ENCODE measurements at regions not wholly inside any gene's neighbourhood (a gene's known extent, or its start where the extent isn't known, plus 50 kb on each side); places are given as distances from the start of the nearest gene placed in this dataset.

- TF ChIP-seq ETS1 (IDR thresholded peaks at IDR 0.05) (no peak), POLR2AphosphoS5 (IDR thresholded peaks at IDR 0.05; ENCODE audit: low read depth) (no peak), CTCF (conservative IDR thresholded peaks at IDR 0.05; ENCODE audit: low read depth in 2 of 2) (no peak), EZH2 (IDR thresholded peaks at IDR 0.05; ENCODE audit: low read depth, unreplicated experiment) (no peak), EZH2phosphoT487 (IDR thresholded peaks at IDR 0.05; ENCODE audit: unreplicated experiment) (no peak), NANOG (IDR thresholded peaks at IDR 0.05; ENCODE audit: borderline replicate concordance) (no peak), ZNF114 (CRISPR knock-in tag; IDR thresholded peaks at IDR 0.05) (no peak), CREB1 (CRISPR knock-in tag; IDR thresholded peaks at IDR 0.05; ENCODE audit: low read depth) (no peak), STAT1 (IDR thresholded peaks at IDR 0.05; ENCODE audit: unreplicated experiment) (no peak), JUNB (IDR thresholded peaks at IDR 0.05; ENCODE audit: unreplicated experiment) (no peak)
- TF ChIP-seq, protein P1, sequence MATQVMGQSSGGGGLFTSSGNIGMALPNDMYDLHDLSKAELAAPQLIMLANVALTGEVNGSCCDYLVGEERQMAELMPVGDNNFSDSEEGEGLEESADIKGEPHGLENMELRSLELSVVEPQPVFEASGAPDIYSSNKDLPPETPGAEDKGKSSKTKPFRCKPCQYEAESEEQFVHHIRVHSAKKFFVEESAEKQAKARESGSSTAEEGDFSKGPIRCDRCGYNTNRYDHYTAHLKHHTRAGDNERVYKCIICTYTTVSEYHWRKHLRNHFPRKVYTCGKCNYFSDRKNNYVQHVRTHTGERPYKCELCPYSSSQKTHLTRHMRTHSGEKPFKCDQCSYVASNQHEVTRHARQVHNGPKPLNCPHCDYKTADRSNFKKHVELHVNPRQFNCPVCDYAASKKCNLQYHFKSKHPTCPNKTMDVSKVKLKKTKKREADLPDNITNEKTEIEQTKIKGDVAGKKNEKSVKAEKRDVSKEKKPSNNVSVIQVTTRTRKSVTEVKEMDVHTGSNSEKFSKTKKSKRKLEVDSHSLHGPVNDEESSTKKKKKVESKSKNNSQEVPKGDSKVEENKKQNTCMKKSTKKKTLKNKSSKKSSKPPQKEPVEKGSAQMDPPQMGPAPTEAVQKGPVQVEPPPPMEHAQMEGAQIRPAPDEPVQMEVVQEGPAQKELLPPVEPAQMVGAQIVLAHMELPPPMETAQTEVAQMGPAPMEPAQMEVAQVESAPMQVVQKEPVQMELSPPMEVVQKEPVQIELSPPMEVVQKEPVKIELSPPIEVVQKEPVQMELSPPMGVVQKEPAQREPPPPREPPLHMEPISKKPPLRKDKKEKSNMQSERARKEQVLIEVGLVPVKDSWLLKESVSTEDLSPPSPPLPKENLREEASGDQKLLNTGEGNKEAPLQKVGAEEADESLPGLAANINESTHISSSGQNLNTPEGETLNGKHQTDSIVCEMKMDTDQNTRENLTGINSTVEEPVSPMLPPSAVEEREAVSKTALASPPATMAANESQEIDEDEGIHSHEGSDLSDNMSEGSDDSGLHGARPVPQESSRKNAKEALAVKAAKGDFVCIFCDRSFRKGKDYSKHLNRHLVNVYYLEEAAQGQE (IDR thresholded peaks at IDR 0.05; ENCODE audit: unreplicated experiment): no peak
- TF ChIP-seq, protein P2, sequence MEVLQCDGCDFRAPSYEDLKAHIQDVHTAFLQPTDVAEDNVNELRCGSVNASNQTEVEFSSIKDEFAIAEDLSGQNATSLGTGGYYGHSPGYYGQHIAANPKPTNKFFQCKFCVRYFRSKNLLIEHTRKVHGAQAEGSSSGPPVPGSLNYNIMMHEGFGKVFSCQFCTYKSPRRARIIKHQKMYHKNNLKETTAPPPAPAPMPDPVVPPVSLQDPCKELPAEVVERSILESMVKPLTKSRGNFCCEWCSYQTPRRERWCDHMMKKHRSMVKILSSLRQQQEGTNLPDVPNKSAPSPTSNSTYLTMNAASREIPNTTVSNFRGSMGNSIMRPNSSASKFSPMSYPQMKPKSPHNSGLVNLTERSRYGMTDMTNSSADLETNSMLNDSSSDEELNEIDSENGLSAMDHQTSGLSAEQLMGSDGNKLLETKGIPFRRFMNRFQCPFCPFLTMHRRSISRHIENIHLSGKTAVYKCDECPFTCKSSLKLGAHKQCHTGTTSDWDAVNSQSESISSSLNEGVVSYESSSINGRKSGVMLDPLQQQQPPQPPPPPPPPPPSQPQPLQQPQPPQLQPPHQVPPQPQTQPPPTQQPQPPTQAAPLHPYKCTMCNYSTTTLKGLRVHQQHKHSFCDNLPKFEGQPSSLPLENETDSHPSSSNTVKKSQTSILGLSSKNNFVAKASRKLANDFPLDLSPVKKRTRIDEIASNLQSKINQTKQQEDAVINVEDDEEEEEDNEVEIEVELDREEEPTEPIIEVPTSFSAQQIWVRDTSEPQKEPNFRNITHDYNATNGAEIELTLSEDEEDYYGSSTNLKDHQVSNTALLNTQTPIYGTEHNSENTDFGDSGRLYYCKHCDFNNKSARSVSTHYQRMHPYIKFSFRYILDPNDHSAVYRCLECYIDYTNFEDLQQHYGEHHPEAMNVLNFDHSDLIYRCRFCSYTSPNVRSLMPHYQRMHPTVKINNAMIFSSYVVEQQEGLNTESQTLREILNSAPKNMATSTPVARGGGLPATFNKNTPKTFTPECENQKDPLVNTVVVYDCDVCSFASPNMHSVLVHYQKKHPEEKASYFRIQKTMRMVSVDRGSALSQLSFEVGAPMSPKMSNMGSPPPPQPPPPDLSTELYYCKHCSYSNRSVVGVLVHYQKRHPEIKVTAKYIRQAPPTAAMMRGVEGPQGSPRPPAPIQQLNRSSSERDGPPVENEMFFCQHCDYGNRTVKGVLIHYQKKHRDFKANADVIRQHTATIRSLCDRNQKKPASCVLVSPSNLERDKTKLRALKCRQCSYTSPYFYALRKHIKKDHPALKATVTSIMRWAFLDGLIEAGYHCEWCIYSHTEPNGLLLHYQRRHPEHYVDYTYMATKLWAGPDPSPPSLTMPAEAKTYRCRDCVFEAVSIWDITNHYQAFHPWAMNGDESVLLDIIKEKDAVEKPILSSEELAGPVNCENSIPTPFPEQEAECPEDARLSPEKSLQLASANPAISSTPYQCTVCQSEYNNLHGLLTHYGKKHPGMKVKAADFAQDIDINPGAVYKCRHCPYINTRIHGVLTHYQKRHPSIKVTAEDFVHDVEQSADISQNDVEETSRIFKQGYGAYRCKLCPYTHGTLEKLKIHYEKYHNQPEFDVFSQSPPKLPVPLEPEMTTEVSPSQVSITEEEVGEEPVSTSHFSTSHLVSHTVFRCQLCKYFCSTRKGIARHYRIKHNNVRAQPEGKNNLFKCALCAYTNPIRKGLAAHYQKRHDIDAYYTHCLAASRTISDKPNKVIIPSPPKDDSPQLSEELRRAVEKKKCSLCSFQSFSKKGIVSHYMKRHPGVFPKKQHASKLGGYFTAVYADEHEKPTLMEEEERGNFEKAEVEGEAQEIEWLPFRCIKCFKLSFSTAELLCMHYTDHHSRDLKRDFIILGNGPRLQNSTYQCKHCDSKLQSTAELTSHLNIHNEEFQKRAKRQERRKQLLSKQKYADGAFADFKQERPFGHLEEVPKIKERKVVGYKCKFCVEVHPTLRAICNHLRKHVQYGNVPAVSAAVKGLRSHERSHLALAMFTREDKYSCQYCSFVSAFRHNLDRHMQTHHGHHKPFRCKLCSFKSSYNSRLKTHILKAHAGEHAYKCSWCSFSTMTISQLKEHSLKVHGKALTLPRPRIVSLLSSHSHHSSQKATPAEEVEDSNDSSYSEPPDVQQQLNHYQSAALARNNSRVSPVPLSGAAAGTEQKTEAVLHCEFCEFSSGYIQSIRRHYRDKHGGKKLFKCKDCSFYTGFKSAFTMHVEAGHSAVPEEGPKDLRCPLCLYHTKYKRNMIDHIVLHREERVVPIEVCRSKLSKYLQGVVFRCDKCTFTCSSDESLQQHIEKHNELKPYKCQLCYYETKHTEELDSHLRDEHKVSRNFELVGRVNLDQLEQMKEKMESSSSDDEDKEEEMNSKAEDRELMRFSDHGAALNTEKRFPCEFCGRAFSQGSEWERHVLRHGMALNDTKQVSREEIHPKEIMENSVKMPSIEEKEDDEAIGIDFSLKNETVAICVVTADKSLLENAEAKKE (CRISPR knock-in tag; IDR thresholded peaks at IDR 0.05): no peak
Measured at GRCh38 chr6:126716032-126716431, 376.1 kb downstream of the CENPW start.
